Mesothelial cell of epicardium (in vitro differentiated cells): ENCODE measurements at regions not wholly inside any gene's neighbourhood (a gene's known extent, or its start where the extent isn't known, plus 50 kb on each side); places are given as distances from the start of the nearest gene placed in this dataset.

ENCODE experiments used
- DNase-seq, 2 experiments: peaks; one replicate each; pipeline ENCODE4 v3.0.0; 2021; ENCODE audit warnings: low spot score in 2 of 2; ENCODE audit not compliant: unreplicated experiment in 2 of 2
- H3K27ac Mint-ChIP-seq: 2 replicates; pipeline ENCODE4 v1.8.0; 2021; ENCODE audit warnings: mixed read lengths
- H3K27me3 Mint-ChIP-seq: 2 replicates; pipeline ENCODE4 v1.8.0; 2021; ENCODE audit warnings: low read depth, mixed read lengths
- H3K36me3 Mint-ChIP-seq: 2 replicates; pipeline ENCODE4 v1.8.0; 2021; ENCODE audit warnings: mixed read lengths
- H3K4me1 Mint-ChIP-seq: 2 replicates; pipeline ENCODE4 v1.8.0; 2021; ENCODE audit warnings: mixed read lengths
- H3K4me3 Mint-ChIP-seq: 2 replicates; pipeline ENCODE4 v1.8.0; 2021; ENCODE audit warnings: mild to moderate bottlenecking, moderate library complexity, mixed read lengths
- H3K9me3 Mint-ChIP-seq: 2 replicates; pipeline ENCODE4 v1.8.0; 2021; ENCODE audit warnings: mixed read lengths
- CTCF ChIP-seq: fragments of 200-600 bp; sonication (generic); IDR thresholded peaks from one replicate; pipeline ENCODE4 v1.5.0; 2021; ENCODE audit warnings: antibody characterized with exemption; ENCODE audit not compliant: unreplicated experiment

GRCh38 chr5:57106661-57107060 is 67.2 kb upstream of the GPBP1 start:
- no peaks in the 10 kb centered on the region for H3K4me1 Mint-ChIP-seq
- H3K9me3 Mint-ChIP-seq: no peaks in the 10 kb centered on the region
- no peak overlapping the region for H3K4me3 Mint-ChIP-seq
- no peak overlapping the region for H3K27ac Mint-ChIP-seq
- H3K27me3 Mint-ChIP-seq: no peaks in the 10 kb centered on the region
- DNase-seq: no peak
- TF ChIP-seq CTCF: no peak
- H3K36me3 Mint-ChIP-seq: no peaks in the 10 kb centered on the region

- Mint-ChIP-seq H3K27ac (no peak overlapping the region), H3K4me1 (no peaks in the 10 kb centered on the region), H3K9me3 (no peaks in the 10 kb centered on the region), H3K27me3 (no peaks in the 10 kb centered on the region), H3K4me3 (no peak overlapping the region), H3K36me3 (no peaks in the 10 kb centered on the region)
- DNase-seq: no peak
- TF ChIP-seq CTCF: no peak
Observed at GRCh38 chr5:57111993-57112392, 61.9 kb upstream of the GPBP1 start.

GRCh38 chr5:57113481-57113880 is 60.4 kb upstream of the GPBP1 start:
- Mint-ChIP-seq H3K27ac (no peak overlapping the region), H3K4me1 (no peaks in the 10 kb centered on the region), H3K36me3 (no peaks in the 10 kb centered on the region), H3K27me3 (no peaks in the 10 kb centered on the region), H3K9me3 (no peaks in the 10 kb centered on the region), H3K4me3 (no peak overlapping the region)
- DNase-seq: no peak
- TF ChIP-seq CTCF: no peak

GRCh38 chr5:57117596-57117995 is 56.3 kb upstream of the GPBP1 start:
- Mint-ChIP-seq H3K27ac (no peak overlapping the region), H3K4me1 (no peaks in the 10 kb centered on the region), H3K9me3 (peaks cover 4% of the 10 kb centered on the region), H3K27me3 (no peaks in the 10 kb centered on the region), H3K4me3 (no peak overlapping the region), H3K36me3 (no peaks in the 10 kb centered on the region)
- no peak for TF ChIP-seq CTCF
- no peak for DNase-seq

- no peak for TF ChIP-seq CTCF
Observed at GRCh38 chr5:57119031-57119430, 54.8 kb upstream of the GPBP1 start.

GRCh38 chr5:57124014-57124413 is 49.8 kb upstream of the GPBP1 start:
- no peaks in the 10 kb centered on the region for H3K36me3 Mint-ChIP-seq
- DNase-seq: no peak
- no peaks in the 10 kb centered on the region for H3K27me3 Mint-ChIP-seq
- no peak overlapping the region for H3K27ac Mint-ChIP-seq
- H3K4me3 Mint-ChIP-seq: no peak overlapping the region
- TF ChIP-seq CTCF: no peak
- no peaks in the 10 kb centered on the region for H3K4me1 Mint-ChIP-seq
- H3K9me3 Mint-ChIP-seq: peaks cover 7% of the 10 kb centered on the region

More at GRCh38 chr5:57119031-57119430, 54.8 kb upstream of the GPBP1 start:
- Mint-ChIP-seq H3K4me1 (no peaks in the 10 kb centered on the region), H3K4me3 (no peak overlapping the region), H3K27ac (no peak overlapping the region), H3K36me3 (no peaks in the 10 kb centered on the region), H3K27me3 (no peaks in the 10 kb centered on the region), H3K9me3 (peaks cover 7% of the 10 kb centered on the region)
- no peak for DNase-seq
